Heart left ventricle (tissue), 13 donors: ENCODE measurements at regions not wholly inside any gene's neighbourhood (a gene's known extent, or its start where the extent isn't known, plus 50 kb on each side); places are given as distances from the start of the nearest gene placed in this dataset.

ENCODE experiments used
- CTCF ChIP-seq, 12 donors: fragments of 200-600 bp; sonication (generic) in 4 of 12; IDR thresholded peaks; one replicate each; pipeline versions ENCODE4 v1.5.0 to v1.8.0; 2018 to 2022; ENCODE audit warnings: antibody characterized with exemption in 12 of 12, mild to moderate bottlenecking in 5 of 12
- POLR2A ChIP-seq, 2 donors: fragments of 450-650 bp; IDR thresholded peaks; one replicate each; pipeline ENCODE4 v1.6.1; 2017; ENCODE audit warnings: antibody characterized with exemption in 2 of 2, mild to moderate bottlenecking in 2 of 2, moderate library complexity in 2 of 2
- donor health status: ischemic (EF 13 %, LVEDD 7.1; RV severe dilation, severe dysfunction).
- donor health status: DM: no; HTN: yes; CAD: no.
- donor health status: DM: no; HTN: no; CAD: no.
- donor health status: ischemic (EF 25% LVEDD 6.9; RV normal size, moderate dysfunction).
- donor health status: ischemic (EF 25% LVEDD 5.7; RV mildly dilated, moderate dysfunction).
- donor health status: ischemic (EF 35%, LVEDD 5.7; RV mildly dilated, moderate dysfunction).
- donor health status: nonischemic (EF 11% LVEDD 7.7; RV severe dilation, severe dysfunction).
- donor health status: DM: yes; HTN: yes; CAD: no.
- donor health status: PGD.
- donor health status: ischemic (EF 29% LVEDD 5.4; RV normal size, mild dysfunction).
- donor health status: nonischemic (EF 23%, LVEDD 6.1; RV moderate dilation, normal function).

DNA sequence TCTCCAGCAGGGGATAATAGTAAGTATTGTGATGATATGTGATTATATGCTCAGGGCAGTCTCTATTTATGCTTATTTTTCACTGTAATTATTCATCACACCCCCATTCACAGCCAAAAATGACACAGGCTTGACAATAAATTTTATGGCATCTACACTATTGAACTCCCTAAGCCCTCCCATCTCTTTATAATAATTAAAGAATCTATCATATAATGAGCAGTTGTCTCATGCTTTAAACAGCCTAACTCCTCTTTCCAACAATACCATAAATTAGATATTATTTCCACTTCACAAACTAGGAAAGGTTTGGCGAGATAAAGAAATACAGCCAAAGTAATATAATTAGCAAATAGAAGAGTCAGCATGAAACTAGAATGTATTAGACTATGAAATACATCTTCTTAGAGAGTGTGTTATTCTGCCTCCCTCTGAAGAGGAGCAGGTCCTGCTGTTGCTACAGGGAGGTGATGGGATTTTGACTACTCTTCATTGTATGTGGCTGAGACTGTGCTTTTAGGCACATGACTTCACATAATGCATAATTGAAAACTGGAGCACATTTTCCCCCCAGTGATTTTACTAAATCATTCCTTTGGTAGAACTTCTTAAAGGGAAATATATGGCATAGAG lies 488.8 kb downstream of the HTR1A start:
- TF ChIP-seq CTCF (IDR thresholded peaks at IDR 0.05) (no peak), POLR2A (IDR thresholded peaks at IDR 0.05) (no peak)
